ENCODE measurements at regions not wholly inside any gene's neighbourhood (a gene's known extent, or its start where the extent isn't known, plus 50 kb on each side); places are given as distances from the start of the nearest gene placed in this dataset.

DNA sequence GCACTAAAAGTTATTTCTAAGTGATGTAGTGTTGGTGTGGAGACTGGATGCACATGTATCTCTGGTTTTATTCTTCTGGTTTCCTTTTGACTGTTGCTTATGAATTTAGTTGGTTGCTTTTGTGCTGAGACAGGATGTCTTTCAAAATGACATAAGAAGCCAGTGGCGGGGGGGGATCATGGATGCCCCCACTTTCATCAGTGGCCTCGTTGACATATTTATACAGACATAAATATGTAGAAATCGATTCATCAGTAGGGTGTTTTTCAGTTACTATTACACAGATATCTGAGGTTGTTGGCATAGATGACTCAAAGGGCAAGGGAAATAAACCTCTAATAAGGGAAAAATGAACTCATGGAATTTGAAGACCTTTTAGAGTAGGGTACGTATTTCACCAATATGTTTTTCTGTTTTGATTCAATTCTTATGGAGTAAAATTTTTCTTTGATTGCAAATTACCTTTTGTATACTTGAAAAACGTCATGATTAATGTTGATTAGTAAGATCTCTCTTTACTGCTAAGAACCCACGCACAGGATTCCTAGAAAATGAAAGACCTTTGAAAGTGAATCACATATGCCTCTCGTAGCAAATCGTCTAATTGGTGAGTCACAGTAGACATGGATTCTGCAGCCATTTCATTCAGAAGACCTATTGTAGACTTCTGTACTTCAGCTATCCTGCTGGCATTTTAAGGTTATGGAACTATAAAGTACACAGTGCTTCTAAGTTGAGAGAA is 97.4 kb upstream of the RBMS3 start:
- no peak for DNase-seq (ENCODE audit: low spot score)

DNA sequence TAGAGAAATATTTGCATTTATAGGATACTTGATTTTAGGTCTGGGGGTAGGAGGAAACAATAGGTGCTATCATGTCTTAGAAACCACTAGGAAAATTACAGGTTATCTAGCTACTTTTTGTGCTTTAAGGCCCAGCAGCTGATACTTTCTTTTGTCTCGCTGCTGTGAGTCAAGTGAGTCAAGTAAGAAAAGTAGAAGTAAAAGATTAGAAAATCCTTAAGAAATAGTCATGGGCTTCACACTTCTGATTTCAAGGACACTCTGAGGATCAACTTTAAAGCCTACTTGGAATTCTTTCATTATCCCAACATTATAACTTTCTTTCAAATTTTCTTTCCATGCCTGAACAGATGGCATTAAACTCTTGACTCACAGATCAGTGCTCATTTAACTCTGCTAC is 95.2 kb upstream of the RBMS3 start:
- DNase-seq (ENCODE audit: low spot score): no peak

DNA sequence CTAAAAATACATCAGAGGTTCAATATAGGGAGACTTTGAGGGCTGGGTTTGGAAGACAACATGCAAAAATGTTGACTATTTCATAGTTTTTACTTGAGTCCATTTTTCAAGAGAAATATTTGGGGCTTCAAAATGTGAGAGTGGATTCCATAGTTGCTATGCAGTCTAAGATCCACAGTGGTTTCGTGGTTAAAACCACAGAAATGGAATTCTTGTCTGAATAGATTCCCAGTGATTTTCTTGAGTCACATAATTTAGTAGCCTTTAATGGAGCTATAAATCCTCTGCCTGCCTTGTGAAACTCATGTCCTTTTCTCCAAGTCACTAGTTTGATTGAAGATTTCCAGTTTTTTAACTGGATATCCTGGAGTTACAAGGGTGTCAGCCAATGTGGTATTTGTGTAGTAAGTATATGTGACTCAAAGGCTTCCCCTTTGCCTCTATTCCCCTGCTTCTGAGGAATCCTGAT is 94.7 kb upstream of the RBMS3 start:
- DNase-seq (ENCODE audit: low spot score): no peak

DNA sequence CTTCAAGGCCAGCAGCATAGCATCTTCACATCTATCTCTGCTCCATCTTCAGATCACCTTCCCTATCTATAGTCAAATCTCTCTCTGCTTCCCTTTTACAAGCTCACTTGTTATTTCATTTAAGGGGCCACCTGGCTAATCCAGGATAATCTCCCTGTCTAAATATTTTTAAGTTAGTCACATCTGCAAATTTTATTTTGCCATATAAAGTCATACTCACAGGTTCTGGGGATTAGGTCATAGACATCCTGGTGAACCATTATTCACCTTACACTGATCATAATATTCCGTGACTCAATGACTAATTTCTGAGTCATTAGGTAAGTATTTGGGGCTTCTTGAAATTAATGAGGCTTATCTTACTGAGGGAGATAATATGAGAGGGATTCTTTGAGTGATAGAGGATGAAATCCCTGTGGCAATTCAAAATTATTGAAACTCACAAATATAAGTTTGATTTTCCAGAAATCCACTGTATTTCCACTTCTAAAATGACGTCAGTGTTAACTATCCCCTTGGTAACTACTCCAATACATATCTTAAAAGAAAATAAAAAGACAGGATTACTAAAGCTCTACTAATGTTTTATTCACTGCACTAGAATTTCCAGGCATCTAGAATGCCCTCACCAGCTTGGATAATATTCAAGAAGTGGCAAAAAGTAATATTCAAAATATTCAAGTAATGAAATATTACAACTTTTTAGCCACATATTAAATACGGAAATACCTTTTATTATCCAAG is 93.7 kb upstream of the RBMS3 start:
- DNase-seq (ENCODE audit: low spot score): no peak

DNA sequence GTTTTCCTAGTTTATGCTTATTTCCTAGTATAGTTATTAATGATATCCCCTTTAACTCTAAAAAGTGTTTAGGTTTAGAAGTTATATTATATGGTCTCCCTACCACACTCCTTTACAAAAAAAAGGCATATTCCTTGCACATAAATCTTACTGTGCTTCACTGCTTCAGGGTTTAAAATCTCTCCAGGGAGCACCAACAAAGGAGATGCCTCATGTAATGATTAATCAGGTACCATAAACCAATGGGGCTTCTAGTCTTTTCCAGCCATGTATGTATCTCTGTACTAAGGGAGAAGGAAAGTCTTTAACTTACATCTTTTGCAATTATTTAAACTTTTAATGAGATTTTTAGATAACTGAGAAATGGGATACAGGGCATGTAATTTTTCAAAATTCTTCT is 91.5 kb upstream of the RBMS3 start:
- no peak for DNase-seq (ENCODE audit: low spot score)

DNA sequence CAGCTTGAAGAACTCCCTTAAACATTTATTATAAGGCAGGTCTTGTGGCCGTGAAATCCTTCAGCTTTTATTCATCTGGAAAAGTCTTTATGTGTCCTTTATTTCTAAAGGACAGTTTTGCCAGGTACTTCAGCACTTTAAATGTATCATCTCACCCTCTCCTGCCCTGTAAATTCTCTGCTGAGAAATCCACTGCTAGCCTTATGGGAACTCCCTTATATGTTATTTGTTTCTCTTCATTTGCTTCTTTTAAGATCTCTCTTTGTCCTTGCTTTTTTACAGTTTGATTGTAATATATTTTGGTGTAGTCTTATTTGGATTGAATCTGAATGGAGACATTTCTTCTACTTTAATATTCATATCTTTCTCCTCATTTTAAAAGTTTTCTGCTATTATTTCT is 86.7 kb upstream of the RBMS3 start:
- no peak for DNase-seq (ENCODE audit: low spot score)

DNA sequence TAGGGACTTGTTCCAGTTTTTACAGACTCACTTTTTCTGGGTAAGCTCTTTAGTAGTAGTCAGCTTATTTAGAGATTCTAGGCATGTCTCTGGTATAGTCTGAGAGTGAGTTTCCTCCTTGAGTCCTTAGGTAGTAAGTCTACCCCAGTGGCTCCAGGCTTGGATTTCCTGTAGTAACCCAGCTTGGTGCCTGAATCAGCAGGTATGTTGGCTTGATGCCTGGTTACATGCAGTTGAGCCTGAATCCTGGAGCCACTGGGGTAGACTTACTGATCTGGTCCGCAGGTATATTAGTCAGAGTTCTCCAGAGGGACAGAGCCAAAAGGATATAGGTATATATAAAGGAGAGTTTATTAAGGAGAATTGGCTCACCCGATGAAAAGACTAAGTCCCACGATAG is 85.8 kb upstream of the RBMS3 start:
- no peak for DNase-seq (ENCODE audit: low spot score)

DNA sequence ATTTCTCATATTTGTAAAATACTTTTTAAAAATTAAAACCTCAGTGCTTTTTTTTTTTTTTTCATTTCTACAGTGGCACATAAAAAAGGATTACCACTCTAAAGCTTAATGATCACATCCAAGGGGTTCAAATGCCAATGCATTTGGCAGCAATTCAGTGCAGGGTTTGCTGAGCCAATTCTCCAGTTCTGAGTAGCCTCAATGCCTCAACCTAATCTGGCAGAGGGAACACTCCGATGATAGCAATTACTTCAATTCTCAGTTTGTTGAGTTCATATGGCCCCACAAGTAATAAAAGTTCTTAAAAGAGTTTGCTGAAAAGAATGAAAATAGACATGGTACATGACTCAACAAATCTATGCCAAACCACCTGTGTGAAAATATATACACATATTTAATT is 79.3 kb upstream of the RBMS3 start:
- DNase-seq (ENCODE audit: low spot score): no peak

DNA sequence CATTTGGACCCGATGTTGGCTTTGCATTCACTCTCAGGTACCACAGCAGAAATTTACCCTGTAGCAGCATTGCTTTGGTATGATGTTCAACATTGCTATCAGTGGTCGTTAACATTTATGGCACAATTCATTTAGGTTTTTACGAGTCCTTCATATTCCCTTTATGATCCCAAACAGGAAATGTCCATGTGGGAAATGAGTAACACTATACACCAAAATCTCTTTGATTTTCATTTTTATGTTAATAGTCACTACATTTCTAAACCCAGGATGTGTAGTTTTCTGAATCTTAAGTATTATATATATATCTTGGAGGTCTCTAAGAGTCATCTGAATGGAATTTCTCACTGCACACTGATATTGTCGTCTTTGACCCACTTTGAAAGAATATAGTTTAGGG is 78.5 kb upstream of the RBMS3 start:
- no peak for DNase-seq (ENCODE audit: low spot score)

DNA sequence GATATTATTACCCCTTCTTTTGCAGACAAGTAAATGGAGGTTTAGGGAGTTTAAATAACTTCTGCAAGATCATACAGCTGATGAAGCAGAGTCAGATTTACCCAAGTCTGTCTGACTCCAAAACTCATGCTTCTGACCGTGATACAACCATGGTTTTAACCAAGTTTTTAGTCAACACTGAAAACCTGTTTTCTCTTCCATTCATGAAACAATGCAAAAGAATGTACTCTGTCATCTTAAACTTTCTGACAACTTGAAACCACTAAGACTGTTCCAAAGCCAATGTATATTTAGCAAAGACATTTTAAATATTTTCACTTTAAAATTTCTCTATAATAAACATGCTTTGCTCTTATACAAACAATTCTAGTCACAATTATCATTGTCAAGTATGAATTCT is 77.0 kb upstream of the RBMS3 start:
- DNase-seq (ENCODE audit: low spot score): no peak

DNA sequence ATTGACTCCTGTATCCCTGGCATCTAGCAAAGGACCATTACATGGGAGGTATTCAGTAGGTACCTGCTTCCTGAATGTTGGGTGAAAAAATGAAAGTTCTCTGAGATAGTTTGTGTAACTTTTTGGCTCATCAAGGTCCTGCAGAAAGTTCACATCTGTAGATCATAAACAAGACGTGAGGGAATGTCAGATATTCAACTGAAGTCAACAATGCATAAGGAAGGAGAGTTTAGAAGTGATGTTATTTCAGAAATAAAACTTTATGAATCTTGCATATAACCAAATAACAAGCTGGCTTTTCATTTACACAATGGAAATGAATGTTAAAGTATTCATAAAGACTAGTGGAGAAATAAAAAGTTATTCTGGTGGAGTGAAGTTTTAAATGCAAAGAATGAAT is 73.4 kb upstream of the RBMS3 start:
- no peak for DNase-seq (ENCODE audit: low spot score)

DNA sequence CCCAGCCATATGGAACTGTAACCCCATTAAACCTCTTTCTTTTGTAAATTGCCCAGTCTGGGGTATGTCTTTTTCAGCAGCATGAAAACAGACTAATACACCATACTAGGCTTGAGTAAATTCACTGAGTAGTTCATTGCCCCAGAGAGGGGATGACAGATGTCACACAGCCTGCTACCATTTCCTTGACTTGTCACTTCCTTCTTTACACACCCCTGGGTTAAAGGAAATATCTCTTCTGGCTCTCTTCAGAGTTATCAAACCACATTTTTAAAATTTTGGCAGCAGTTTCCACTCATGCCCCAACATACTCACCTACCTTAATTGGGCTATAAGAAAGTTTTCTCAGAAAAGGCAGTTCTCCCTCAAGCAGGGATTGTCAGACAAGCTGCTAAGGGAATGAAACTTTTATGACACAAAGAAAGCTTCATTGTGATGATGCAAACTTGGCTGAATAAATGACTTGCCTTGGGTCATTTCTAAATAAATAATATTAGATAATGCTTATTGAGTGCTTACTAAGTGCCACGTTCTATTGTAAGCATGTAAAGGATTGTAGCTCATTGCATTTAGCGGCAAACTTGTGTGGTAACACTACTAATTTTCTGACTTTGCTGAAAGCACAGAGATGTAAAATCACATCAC is 68.0 kb upstream of the RBMS3 start:
- DNase-seq (ENCODE audit: low spot score): no peak

DNA sequence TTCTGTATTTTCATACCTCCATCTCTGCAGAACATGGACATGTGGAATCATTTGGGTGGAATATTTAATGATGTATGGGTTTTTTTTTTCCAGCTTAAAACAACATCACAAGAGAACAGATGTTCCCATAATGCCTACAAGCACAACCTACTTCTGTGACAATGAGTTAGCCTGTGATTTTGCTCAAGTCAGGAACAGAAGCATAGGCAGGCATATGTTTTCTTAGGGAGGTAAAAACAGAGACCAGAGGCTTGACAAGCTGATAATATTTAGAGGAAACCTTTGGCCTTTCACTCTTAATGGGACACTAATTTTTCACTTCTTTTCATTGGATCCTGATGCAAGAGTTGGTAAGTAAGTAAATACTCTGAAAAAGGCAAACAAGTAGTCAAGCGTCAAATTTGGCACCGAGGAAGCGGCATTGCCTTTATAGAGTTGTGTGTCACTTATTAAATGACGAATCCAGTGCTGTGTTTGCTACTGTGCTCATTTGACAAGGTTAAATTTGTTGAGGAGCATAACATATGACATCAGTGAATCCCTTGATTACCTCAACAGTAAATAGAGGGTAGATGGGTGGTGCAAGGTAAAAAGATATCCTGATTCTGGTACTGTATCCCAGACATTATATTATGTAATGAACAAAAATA is 66.7 kb upstream of the RBMS3 start:
- no peak for DNase-seq (ENCODE audit: low spot score)

DNA sequence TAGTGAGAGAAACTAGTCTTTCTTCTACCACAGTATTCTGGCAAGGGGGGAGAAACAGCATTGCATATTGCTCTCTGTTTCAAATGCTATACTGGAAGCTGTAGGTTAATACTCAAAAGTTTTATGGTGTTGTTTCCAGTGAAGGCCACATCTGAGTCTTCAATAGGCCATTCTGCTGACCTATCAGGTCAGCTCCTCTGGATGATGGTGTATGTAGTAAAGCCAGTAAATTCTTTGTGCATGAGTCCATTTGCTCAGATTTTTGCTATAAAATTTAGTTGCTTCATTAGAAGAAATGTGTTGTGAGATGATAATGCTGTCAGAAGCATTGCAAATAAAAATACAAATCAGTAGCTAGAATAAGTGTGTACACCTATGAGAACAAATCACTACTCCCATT is 64.9 kb upstream of the RBMS3 start:
- no peak for DNase-seq (ENCODE audit: low spot score)

DNA sequence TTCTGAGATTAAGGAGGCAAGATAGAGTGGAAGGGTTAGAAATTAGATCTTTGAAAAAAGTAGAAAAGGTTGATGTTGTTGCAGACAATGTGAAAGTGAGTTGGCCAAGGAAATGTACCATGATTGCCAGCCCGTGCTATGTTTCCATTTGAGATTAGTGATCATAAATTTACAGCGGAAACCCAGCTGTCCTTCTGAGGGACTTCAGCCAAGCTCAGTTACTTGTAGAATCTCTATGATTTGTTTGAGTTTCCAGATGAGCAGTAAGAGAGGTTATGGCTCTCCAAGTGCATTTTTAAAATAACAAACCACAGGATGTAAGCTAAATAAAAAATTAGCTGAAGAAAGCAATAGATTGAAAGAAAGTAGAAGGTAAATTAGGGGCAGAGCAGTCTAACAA is 54.2 kb upstream of the RBMS3 start:
- peak; percentile 48 for DNase-seq (ENCODE audit: low spot score)

DNA sequence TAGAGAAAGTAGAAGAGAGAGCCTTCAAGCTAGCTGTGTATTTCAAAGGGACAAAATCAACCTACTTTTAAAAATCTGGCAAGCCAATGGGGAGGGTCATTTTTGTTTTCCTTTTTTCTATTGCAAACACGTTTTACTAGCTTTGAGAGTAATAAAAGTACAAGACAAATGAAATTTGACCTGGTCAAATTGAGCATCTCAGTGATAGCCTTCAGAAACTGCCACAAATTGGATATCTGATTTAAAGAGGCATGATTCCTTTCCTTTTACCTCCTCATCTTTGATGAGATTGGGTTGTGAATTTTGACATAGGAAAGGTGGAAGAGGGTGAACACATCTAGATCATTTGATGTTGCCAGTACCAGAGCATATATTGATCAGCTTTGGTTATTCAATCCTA is 53.6 kb upstream of the RBMS3 start:
- DNase-seq (ENCODE audit: low spot score): no peak
